Heart right ventricle (tissue), 16 donors: ENCODE measurements at regions not wholly inside any gene's neighbourhood (a gene's known extent, or its start where the extent isn't known, plus 50 kb on each side); places are given as distances from the start of the nearest gene placed in this dataset.

Experiments
- ATAC-seq, 8 donors: fragments of 200-7000 bp; cut with Tn5 transposase; one replicate each; pipeline ENCODE4 v1.9.1; 2020; ENCODE audit warnings: mild to moderate bottlenecking in 8 of 8, moderate library complexity in 8 of 8, moderate number of reproducible peaks in 1 of 8
- DNase-seq, 2 donors: peaks; one replicate each; pipeline ENCODE4 v3.0.0-alpha.2; 2020
- H3K27ac ChIP-seq, 10 donors: fragments of 200-600 bp; sonication (generic) in 2 of 10; one replicate each; pipeline versions ENCODE4 v1.5.0 to v1.8.0; 2020 to 2022; ENCODE audit warnings: mild to moderate bottlenecking in 3 of 10
- H3K27me3 ChIP-seq, 7 donors: fragments of 200-600 bp; one replicate each; pipeline ENCODE4 v1.8.0; 2021 to 2022; ENCODE audit warnings: mild to moderate bottlenecking in 2 of 7
- H3K36me3 ChIP-seq, 9 donors: fragments of 200-600 bp; sonication (generic) in 1 of 9; one replicate each; pipeline versions ENCODE4 v1.5.0 to v1.8.0; 2020 to 2022; ENCODE audit warnings: mild to moderate bottlenecking in 2 of 9
- H3K4me1 ChIP-seq, 9 donors: fragments of 200-600 bp; sonication (generic) in 1 of 9; one replicate each; pipeline versions ENCODE4 v1.5.0 to v1.8.0; 2020 to 2022; ENCODE audit warnings: mild to moderate bottlenecking in 4 of 9
- H3K4me3 ChIP-seq, 10 donors: fragments of 200-600 bp; sonication (generic) in 2 of 10; one replicate each; pipeline versions ENCODE4 v1.5.0 to v1.8.0; 2020 to 2022; ENCODE audit warnings: mild to moderate bottlenecking in 7 of 10, moderate library complexity in 2 of 10
- H3K9me3 ChIP-seq, 11 donors: fragments of 200-600 bp in 10 of 11; sonication (generic) in 2 of 11; one replicate each; pipeline versions ENCODE4 v1.5.0 to v1.8.0; 2013 to 2022; ENCODE audit warnings: mild to moderate bottlenecking in 2 of 11, control low read depth in 1 of 11, moderate library complexity in 1 of 11
- CTCF ChIP-seq, 9 donors: fragments of 200-600 bp; sonication (generic) in 2 of 9; IDR thresholded peaks; one replicate each; pipeline versions ENCODE4 v1.5.0 to v1.8.0; 2021 to 2022; ENCODE audit warnings: antibody characterized with exemption in 9 of 9, mild to moderate bottlenecking in 5 of 9, moderate library complexity in 1 of 9
- WGBS, 2 donors: extraction: QIAGEN DNeasy Blood & Tissue Kit; methylation state at CpG; one replicate each; pipeline ENCODE4 v1.1.7; 2013; ENCODE audit warnings: inconsistent platforms in 1 of 2; 5-methylcytosine and 5-hydroxymethylcytosine counted together
- intact Hi-C, 10 donors: fragments of 100-400 bp; cut with DNase I; formaldehyde crosslinking; loops; one replicate each; pipeline versions ENCODE4 v1.11.1 to v1.14.2; 2022
- donor health status: Arrhythmogenic right ventricular cardiomyopathy.
- donor health status: ischemic (EF 13 %, LVEDD 7.1; RV severe dilation, severe dysfunction).
- donor health status: healthy with polysubstance abuse.
- donor health status: DM: no; HTN: yes; CAD: no.
- donor health status: DM: no; HTN: no; CAD: no.
- donor health status: ischemic (EF 25% LVEDD 6.9; RV normal size, moderate dysfunction).
- donor health status: ischemic (EF 25% LVEDD 5.7; RV mildly dilated, moderate dysfunction).
- donor health status: healthy.
- donor health status: DM: yes; HTN: yes; CAD: no.
- donor health status: Ischemic cardiomyopathy.
- donor health status: ischemic (EF 35%, LVEDD 5.7; RV mildly dilated, moderate dysfunction).
- donor health status: nonischemic (EF 11% LVEDD 7.7; RV severe dilation, severe dysfunction).
- donor health status: DM: yes; HTN: yes; CAD: no.
- donor health status: PGD.
- donor health status: ischemic (EF 29% LVEDD 5.4; RV normal size, mild dysfunction).
- donor health status: nonischemic (EF 23%, LVEDD 6.1; RV moderate dilation, normal function).

DNA sequence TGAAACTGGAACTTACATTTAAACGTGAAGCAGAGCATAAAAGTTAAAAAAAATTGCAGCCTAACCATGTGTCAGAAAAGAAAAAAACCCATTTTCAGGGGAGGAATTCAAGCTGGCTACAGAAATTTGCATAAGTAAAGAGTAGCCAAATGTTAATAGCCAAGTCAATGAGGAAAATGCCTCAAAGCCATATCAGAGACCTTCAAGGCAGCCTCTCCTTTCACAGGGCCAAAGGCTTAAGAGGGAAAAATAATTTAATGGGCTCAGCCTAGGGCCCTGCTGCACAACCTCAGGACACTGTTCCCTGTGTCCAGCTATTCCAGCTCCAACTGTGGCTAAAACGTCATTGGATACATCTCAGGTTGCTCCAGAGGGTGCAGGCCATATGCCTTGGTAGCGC is 749.5 kb downstream of the FLRT2 start:
- intact Hi-C loops, result no loop called here
- no peak overlapping the region for H3K27ac ChIP-seq
- H3K36me3 ChIP-seq, result no peaks in the 10 kb centered on the region
- H3K9me3 ChIP-seq, result peaks cover 0 to 34% (median 0%) of the 10 kb centered on the region in 11 donors
- 68 to 70% methylated on average over 3 of the region's 3 CpGs for WGBS, 2 donors
- DNase-seq (no peak), ATAC-seq (no peak)
- no peak overlapping the region for H3K4me3 ChIP-seq
- TF ChIP-seq CTCF (IDR thresholded peaks at IDR 0.05), result no peak
- no peaks in the 10 kb centered on the region for H3K27me3 ChIP-seq
- H3K4me1 ChIP-seq, result no peaks in the 10 kb centered on the region

DNA sequence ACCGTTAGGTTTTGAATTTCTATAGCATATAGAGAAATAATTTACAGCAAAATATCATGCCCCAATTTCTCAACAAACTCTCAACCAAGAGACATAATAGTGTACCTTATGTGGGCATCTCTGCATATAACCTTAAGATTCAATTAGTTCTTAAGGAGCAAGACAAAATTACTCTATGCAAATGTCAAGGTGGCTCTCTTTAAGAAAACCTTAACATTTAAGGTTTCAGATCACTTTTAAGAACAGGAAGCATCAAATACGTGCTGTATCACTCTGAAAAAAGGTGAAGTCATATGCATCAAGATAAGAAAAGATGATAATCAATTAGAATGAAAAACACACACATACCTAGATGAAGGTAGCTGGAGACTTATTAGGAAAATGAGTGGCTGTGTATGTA is 728.0 kb downstream of the FLRT2 start:
- Histone ChIP-seq H3K9me3 (no peaks in the 10 kb centered on the region), H3K27me3 (no peaks in the 10 kb centered on the region), H3K4me3 (no peak overlapping the region), H3K27ac (no peak overlapping the region), H3K4me1 (no peaks in the 10 kb centered on the region), H3K36me3 (no peaks in the 10 kb centered on the region)
- 61 to 65% methylated on average over 2 of the region's 2 CpGs for WGBS, 2 donors
- TF ChIP-seq CTCF (IDR thresholded peaks at IDR 0.05), result no peak
- intact Hi-C loops, result no loop called here
- DNase-seq, result no peak
- no peak for ATAC-seq

DNA sequence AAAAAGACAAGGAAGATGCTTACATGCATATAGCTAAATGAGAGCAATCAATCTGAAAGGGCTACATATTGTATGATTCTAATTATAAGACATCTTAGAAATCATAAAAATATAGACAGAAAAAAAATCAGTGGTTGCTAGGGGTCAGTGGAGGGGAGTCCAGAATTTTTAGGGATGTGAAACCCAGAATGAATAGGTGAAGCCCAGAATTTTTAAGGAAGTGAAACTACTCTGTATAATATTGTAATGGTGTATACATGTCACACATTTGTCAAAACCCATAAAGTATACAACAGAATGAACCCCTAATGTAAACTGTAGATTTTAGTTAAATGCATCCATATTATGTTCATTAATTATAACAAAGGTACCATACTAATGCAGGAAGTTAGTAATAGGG is 713.2 kb downstream of the FLRT2 start:
- no peak for ATAC-seq
- H3K27ac ChIP-seq, result no peak overlapping the region

DNA sequence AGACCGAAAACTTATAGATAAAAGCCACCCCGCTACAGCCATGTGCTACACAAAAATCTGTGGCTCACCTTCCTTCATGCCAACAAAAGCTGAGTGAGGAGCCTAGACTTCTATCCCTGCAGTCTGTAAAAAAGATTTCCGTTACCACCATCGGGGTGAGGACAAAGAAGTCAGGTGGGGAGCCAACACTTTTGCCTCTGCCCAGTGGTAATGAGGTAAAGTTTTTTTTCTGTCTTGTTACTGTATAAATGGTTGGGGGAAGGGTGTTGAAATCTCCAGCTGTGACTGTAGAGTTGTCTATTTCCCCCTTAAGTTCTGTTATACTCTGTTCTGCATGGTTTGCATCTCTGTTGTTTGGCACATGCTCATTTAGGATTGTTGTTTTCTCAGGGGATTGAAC is 707.8 kb downstream of the FLRT2 start:
- DNase-seq (no peak), ATAC-seq (no peak)
- intact Hi-C loops, result no loop called here
- WGBS, 2 donors, result 46 to 48% methylated on average over 4 of the region's 4 CpGs
- H3K9me3 ChIP-seq, result peaks cover 0 to 28% (median 0%) of the 10 kb centered on the region in 11 donors
- H3K27me3 ChIP-seq, result no peaks in the 10 kb centered on the region
- H3K4me3 ChIP-seq, result no peak overlapping the region
- no peak for TF ChIP-seq CTCF (IDR thresholded peaks at IDR 0.05)
- H3K27ac ChIP-seq, result no peak overlapping the region
- no peaks in the 10 kb centered on the region for H3K36me3 ChIP-seq
- no peaks in the 10 kb centered on the region for H3K4me1 ChIP-seq

More for the DNA sequence above, 713.2 kb downstream of the FLRT2 start:
- TF ChIP-seq CTCF (IDR thresholded peaks at IDR 0.05), result no peak
- Histone ChIP-seq H3K4me3 (no peak overlapping the region), H3K27me3 (no peaks in the 10 kb centered on the region), H3K4me1 (no peaks in the 10 kb centered on the region), H3K9me3 (no peaks in the 10 kb centered on the region), H3K36me3 (no peaks in the 10 kb centered on the region)
- DNase-seq, result no peak
- intact Hi-C loops, result no loop called here

DNA sequence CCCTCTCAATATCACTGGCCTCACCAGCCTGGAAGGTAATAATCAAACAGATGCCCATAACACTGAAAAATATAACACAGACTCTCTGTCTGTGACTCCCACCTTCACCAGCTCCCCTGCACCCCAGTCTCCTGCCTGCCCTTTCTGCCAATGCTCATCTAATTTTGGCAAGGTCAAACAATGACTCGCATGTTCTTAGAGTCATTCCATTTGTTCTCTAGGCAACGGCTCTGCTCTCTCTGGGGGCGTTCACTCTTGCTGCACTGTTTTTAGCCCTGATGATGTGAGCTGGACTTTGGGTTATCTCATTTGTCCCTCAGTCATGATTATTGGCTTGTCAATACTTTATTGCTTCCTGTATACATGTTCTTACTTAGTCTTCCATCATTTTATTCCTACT is 691.8 kb downstream of the FLRT2 start:
- no peak for TF ChIP-seq CTCF (IDR thresholded peaks at IDR 0.05)
- Histone ChIP-seq H3K9me3 (peaks cover 0 to 7% (median 0%) of the 10 kb centered on the region in 11 donors), H3K4me3 (no peak overlapping the region), H3K36me3 (no peaks in the 10 kb centered on the region), H3K27me3 (no peaks in the 10 kb centered on the region), H3K4me1 (no peaks in the 10 kb centered on the region), H3K27ac (no peak overlapping the region)
- DNase-seq (no peak), ATAC-seq (no peak)
- intact Hi-C loops, result no loop called here
- WGBS, 2 donors, result 21 to 23% methylated on average over 3 of the region's 3 CpGs
